DMS153 (cell line): ENCODE measurements at regions not wholly inside any gene's neighbourhood (a gene's known extent, or its start where the extent isn't known, plus 50 kb on each side); places are given as distances from the start of the nearest gene placed in this dataset.

Source experiments
- DNase-seq: peaks from one replicate; lab custom pipeline; 2025; lab: John Stamatoyannopoulos, UW

- no peak for DNase-seq
These were observed 81.9 kb upstream of the TNS3 start for GRCh38 chr7:47663851-47664250.

- no peak for DNase-seq
These were observed 81.3 kb upstream of the TNS3 start for GRCh38 chr7:47663213-47663612.

GRCh38 chr7:47661051-47661714 lies 79.3 kb upstream of the TNS3 start:
- DNase-seq, result no peak

- DNase-seq, result no peak
These were observed 78.0 kb upstream of the TNS3 start for GRCh38 chr7:47659664-47660462.

GRCh38 chr7:47658886-47659635 lies 77.2 kb upstream of the TNS3 start:
- no peak for DNase-seq

- DNase-seq, result no peak
These were observed 75.2 kb upstream of the TNS3 start for GRCh38 chr7:47657126-47657525.

GRCh38 chr7:47654672-47655298 lies 72.9 kb upstream of the TNS3 start:
- no peak for DNase-seq

GRCh38 chr7:47653550-47654411 lies 71.9 kb upstream of the TNS3 start:
- peak; percentile 10 for DNase-seq

- no peak for DNase-seq
These were observed 70.7 kb upstream of the TNS3 start for GRCh38 chr7:47652591-47652990.

GRCh38 chr7:47651355-47652317 lies 69.7 kb upstream of the TNS3 start:
- no peak for DNase-seq

- DNase-seq, result no peak
These were observed 68.0 kb upstream of the TNS3 start for GRCh38 chr7:47649919-47650318.

- no peak for DNase-seq
These were observed 66.5 kb upstream of the TNS3 start for GRCh38 chr7:47648275-47648925.

- DNase-seq, result no peak
These were observed 66.0 kb upstream of the TNS3 start for GRCh38 chr7:47647918-47648250.

GRCh38 chr7:47647181-47647917 lies 65.4 kb upstream of the TNS3 start:
- DNase-seq, result peak; percentile 29

GRCh38 chr7:47643716-47644400 lies 61.9 kb upstream of the TNS3 start:
- DNase-seq, result no peak

GRCh38 chr7:47640265-47640664 lies 58.4 kb upstream of the TNS3 start:
- DNase-seq, result no peak

- DNase-seq, result no peak
These were observed 57.7 kb upstream of the TNS3 start for GRCh38 chr7:47639495-47640110.

- no peak for DNase-seq
These were observed 56.9 kb upstream of the TNS3 start for GRCh38 chr7:47638679-47639315.
